ENCODE measurements at regions not wholly inside any gene's neighbourhood (a gene's known extent, or its start where the extent isn't known, plus 50 kb on each side); places are given as distances from the start of the nearest gene placed in this dataset.
A peak's percentile ranks its signal among the peaks of the same experiment; 100 is the strongest.
"Not testable (repeated sequence)": the region's sequence is repeated elsewhere in the genome, so short reads cannot be mapped to it uniquely, and the experiment has no call there.

- not testable (repeated sequence) for DNase-seq
Measured at GRCh38 chr1:121052081-121052660, 132.0 kb downstream of the FAM72B start.

GRCh38 chr1:121054928-121055327 is 129.2 kb downstream of the FAM72B start:
- DNase-seq: not testable (repeated sequence)

GRCh38 chr1:121066925-121067324 is 117.2 kb downstream of the FAM72B start:
- not testable (repeated sequence) for DNase-seq

GRCh38 chr1:121068738-121069499 is 115.2 kb downstream of the FAM72B start:
- DNase-seq: not testable (repeated sequence)

- DNase-seq: not testable (repeated sequence)
Measured at GRCh38 chr1:121073852-121074251, 110.3 kb downstream of the FAM72B start.

GRCh38 chr1:121075254-121075805 is 108.8 kb downstream of the FAM72B start:
- DNase-seq: not testable (repeated sequence)

- not testable (repeated sequence) for DNase-seq
Measured at GRCh38 chr1:121076674-121077073, 107.5 kb downstream of the FAM72B start.

- DNase-seq: not testable (repeated sequence)
Measured at GRCh38 chr1:121079655-121080054, 104.5 kb downstream of the FAM72B start.

GRCh38 chr1:121080197-121080903 is 103.8 kb downstream of the FAM72B start:
- DNase-seq: not testable (repeated sequence)

- DNase-seq: not testable (repeated sequence)
Measured at GRCh38 chr1:121080904-121081264, 103.3 kb downstream of the FAM72B start.

- not testable (repeated sequence) for DNase-seq
Measured at GRCh38 chr1:121081625-121082199, 102.4 kb downstream of the FAM72B start.

- not testable (repeated sequence) for DNase-seq
Measured at GRCh38 chr1:121082995-121083394, 101.1 kb downstream of the FAM72B start.

- DNase-seq: not testable (repeated sequence)
Measured at GRCh38 chr1:121086249-121086648, 97.9 kb downstream of the FAM72B start.

GRCh38 chr1:121087221-121087620 is 96.9 kb downstream of the FAM72B start:
- not testable (repeated sequence) for DNase-seq

- DNase-seq: not testable (repeated sequence)
Measured at GRCh38 chr1:121088568-121088967, 95.6 kb downstream of the FAM72B start.

GRCh38 chr1:121092329-121092968 is 91.7 kb downstream of the FAM72B start:
- peak; percentile 2 for DNase-seq

- not testable (repeated sequence) for DNase-seq
Measured at GRCh38 chr1:121095014-121095413, 89.1 kb downstream of the FAM72B start.

- DNase-seq: peak; percentile 63
Measured at GRCh38 chr1:121097127-121097866, 86.8 kb downstream of the FAM72B start.

GRCh38 chr1:121097867-121098215 is 86.3 kb downstream of the FAM72B start:
- DNase-seq: not testable (repeated sequence)

GRCh38 chr1:121109025-121109424 is 75.1 kb downstream of the FAM72B start:
- DNase-seq: not testable (repeated sequence)

- DNase-seq: peak; percentile 30
Measured at GRCh38 chr1:121116522-121117297, 67.4 kb downstream of the FAM72B start.

Data from fibroblast of skin of scalp (primary cell).